Mesendoderm (in vitro differentiated cells): ENCODE measurements at regions not wholly inside any gene's neighbourhood (a gene's known extent, or its start where the extent isn't known, plus 50 kb on each side); places are given as distances from the start of the nearest gene placed in this dataset.

Experiments used
- DNase-seq: peaks from one replicate; pipeline ENCODE4 v3.0.0; 2013
- H2AK5ac ChIP-seq: 2 replicates; pipeline ENCODE4 v1.6.1; 2013; ENCODE audit warnings: low read length, inconsistent platforms
- H2BK120ac ChIP-seq: 2 replicates; pipeline ENCODE4 v1.6.1; 2013; ENCODE audit warnings: low read depth, mild to moderate bottlenecking, low read length, moderate library complexity, mixed read lengths
- H2BK15ac ChIP-seq: replicated peaks from 2 replicates; pipeline ENCODE4 v1.6.1; 2013; ENCODE audit warnings: low read depth, mild to moderate bottlenecking, moderate library complexity
- H2BK5ac ChIP-seq: 2 replicates; pipeline ENCODE4 v1.6.1; 2013; ENCODE audit warnings: low read length, inconsistent platforms
- H3K18ac ChIP-seq: 2 replicates; pipeline ENCODE4 v1.6.1; 2013; ENCODE audit warnings: mild to moderate bottlenecking, low read length, mixed read lengths
- H3K23ac ChIP-seq: one replicate; pipeline ENCODE4 v1.6.1; 2013; ENCODE audit warnings: low read length
- H3K27ac ChIP-seq: 2 replicates; pipeline ENCODE4 v1.5.1; 2013; ENCODE audit warnings: low read depth, mild to moderate bottlenecking, inconsistent platforms, low read length, moderate library complexity
- H3K27me3 ChIP-seq: 2 replicates; pipeline ENCODE4 v1.6.1; 2013; ENCODE audit warnings: low read length, control low read depth, mild to moderate bottlenecking, inconsistent platforms; ENCODE audit not compliant: insufficient read depth, poor library complexity
- H3K36me3 ChIP-seq: 2 replicates; pipeline ENCODE4 v1.6.1; 2013; ENCODE audit warnings: low read length, inconsistent platforms; ENCODE audit not compliant: control insufficient read depth, insufficient read depth
- H3K4ac ChIP-seq: one replicate; pipeline ENCODE4 v1.6.1; 2013; ENCODE audit warnings: low read depth, mild to moderate bottlenecking, low read length, moderate library complexity
- H3K4me1 ChIP-seq: 2 replicates; pipeline ENCODE4 v1.6.1; 2013; ENCODE audit warnings: low read depth, low read length, inconsistent platforms; ENCODE audit not compliant: control insufficient read depth
- H3K4me2 ChIP-seq: 2 replicates; pipeline ENCODE4 v1.6.1; 2013; ENCODE audit warnings: low read length
- H3K4me3 ChIP-seq: 2 replicates; pipeline ENCODE4 v1.5.1; 2013; ENCODE audit warnings: mild to moderate bottlenecking, low read length
- H3K56ac ChIP-seq: one replicate; pipeline ENCODE4 v1.6.1; 2013; ENCODE audit warnings: low read length
- H3K79me1 ChIP-seq: 2 replicates; pipeline ENCODE4 v1.6.1; 2013; ENCODE audit warnings: low read length, inconsistent platforms
- H3K79me2 ChIP-seq: 2 replicates; pipeline ENCODE4 v1.6.1; 2013; ENCODE audit warnings: mild to moderate bottlenecking, low read length; ENCODE audit not compliant: control insufficient read depth, insufficient read depth
- H3K9ac ChIP-seq: 2 replicates; pipeline ENCODE4 v1.6.1; 2013; ENCODE audit warnings: low read length, inconsistent platforms
- H4K5ac ChIP-seq: one replicate; pipeline ENCODE4 v1.6.1; 2013; ENCODE audit warnings: low read length
- H4K8ac ChIP-seq: one replicate; pipeline ENCODE4 v1.6.1; 2013; ENCODE audit warnings: low read depth, mild to moderate bottlenecking, control low read depth, low read length, moderate library complexity
- WGBS: extraction: QIAGEN DNeasy Blood & Tissue Kit; methylation state at CpG from one replicate; pipeline ENCODE4 v1.1.7; 2013; ENCODE audit warnings: low lambda C conversion rate, missing lambda C conversion rate; ENCODE audit not compliant: insufficient coverage; ENCODE audit errors: extremely low coverage; 5-methylcytosine and 5-hydroxymethylcytosine counted together

GRCh38 chr1:87739141-87739540, 410.5 kb downstream of the LMO4 start:
- no peak overlapping the region for H3K27ac ChIP-seq
- H3K9ac ChIP-seq = no peak overlapping the region
- no peak overlapping the region for H4K5ac ChIP-seq
- no peak overlapping the region for H3K23ac ChIP-seq
- no peak overlapping the region for H3K18ac ChIP-seq
- DNase-seq = no peak
- no peak overlapping the region for H4K8ac ChIP-seq
- no peak overlapping the region for H2AK5ac ChIP-seq
- WGBS = no CpG with 5 or more reads among the region's 2 CpGs
- no peak overlapping the region for H3K4me3 ChIP-seq
- H2BK120ac ChIP-seq = no peak overlapping the region
- H3K4me2 ChIP-seq = no peak overlapping the region
- no peaks in the 10 kb centered on the region for H3K4me1 ChIP-seq
- H3K56ac ChIP-seq = no peak overlapping the region
- H3K36me3 ChIP-seq = no peaks in the 10 kb centered on the region
- H2BK15ac ChIP-seq = no peak overlapping the region
- no peak overlapping the region for H2BK5ac ChIP-seq
- no peaks in the 10 kb centered on the region for H3K79me2 ChIP-seq
- no peak overlapping the region for H3K4ac ChIP-seq
- H3K27me3 ChIP-seq = no peaks in the 10 kb centered on the region
- H3K79me1 ChIP-seq = no peaks in the 10 kb centered on the region

GRCh38 chr1:87739704-87740103, 411.0 kb downstream of the LMO4 start:
- Histone ChIP-seq H3K36me3 (no peaks in the 10 kb centered on the region), H3K79me2 (no peaks in the 10 kb centered on the region), H3K4me3 (no peak overlapping the region), H3K23ac (no peak overlapping the region), H3K4me2 (no peak overlapping the region), H4K5ac (no peak overlapping the region), H2AK5ac (no peak overlapping the region), H2BK15ac (no peak overlapping the region), H3K27me3 (no peaks in the 10 kb centered on the region), H3K18ac (no peak overlapping the region), H3K9ac (no peak overlapping the region), H3K79me1 (no peaks in the 10 kb centered on the region), H3K4me1 (no peaks in the 10 kb centered on the region), H2BK5ac (no peak overlapping the region), H4K8ac (no peak overlapping the region), H3K56ac (no peak overlapping the region), H2BK120ac (no peak overlapping the region), H3K4ac (no peak overlapping the region), H3K27ac (no peak overlapping the region)
- DNase-seq = no peak

GRCh38 chr1:87743256-87743655, 414.6 kb downstream of the LMO4 start:
- Histone ChIP-seq H3K18ac (no peak overlapping the region), H3K36me3 (no peaks in the 10 kb centered on the region), H4K8ac (no peak overlapping the region), H3K27me3 (no peaks in the 10 kb centered on the region), H2BK5ac (no peak overlapping the region), H3K56ac (no peak overlapping the region), H3K79me2 (no peaks in the 10 kb centered on the region), H2AK5ac (no peak overlapping the region), H2BK120ac (no peak overlapping the region), H3K9ac (no peak overlapping the region), H3K4me3 (no peak overlapping the region), H2BK15ac (no peak overlapping the region), H3K4ac (no peak overlapping the region), H3K23ac (no peak overlapping the region), H3K4me2 (no peak overlapping the region), H3K4me1 (no peaks in the 10 kb centered on the region), H3K27ac (no peak overlapping the region), H3K79me1 (no peaks in the 10 kb centered on the region), H4K5ac (no peak overlapping the region)
- no CpG with 5 or more reads among the region's 4 CpGs for WGBS
- DNase-seq = no peak

GRCh38 chr1:87744056-87744455, 415.4 kb downstream of the LMO4 start:
- Histone ChIP-seq H3K27ac (no peak overlapping the region), H3K79me1 (no peaks in the 10 kb centered on the region), H3K18ac (no peak overlapping the region), H3K4me1 (no peaks in the 10 kb centered on the region), H4K5ac (no peak overlapping the region), H2BK5ac (no peak overlapping the region), H2AK5ac (no peak overlapping the region), H3K27me3 (no peaks in the 10 kb centered on the region), H4K8ac (no peak overlapping the region), H3K56ac (no peak overlapping the region), H3K4ac (no peak overlapping the region), H2BK15ac (no peak overlapping the region), H3K23ac (no peak overlapping the region), H3K4me2 (no peak overlapping the region), H3K9ac (no peak overlapping the region), H3K4me3 (no peak overlapping the region), H3K79me2 (no peaks in the 10 kb centered on the region), H2BK120ac (no peak overlapping the region), H3K36me3 (no peaks in the 10 kb centered on the region)
- no peak for DNase-seq
- WGBS = no CpG with 5 or more reads among the region's 3 CpGs

- Histone ChIP-seq H4K8ac (no peak overlapping the region), H4K5ac (no peak overlapping the region), H3K79me2 (no peaks in the 10 kb centered on the region), H3K9ac (no peak overlapping the region), H3K4me3 (no peak overlapping the region), H3K4ac (no peak overlapping the region), H3K79me1 (no peaks in the 10 kb centered on the region), H3K23ac (no peak overlapping the region), H2BK120ac (no peak overlapping the region), H3K4me2 (no peak overlapping the region), H3K56ac (no peak overlapping the region), H2AK5ac (no peak overlapping the region), H3K18ac (no peak overlapping the region), H3K4me1 (no peaks in the 10 kb centered on the region), H2BK15ac (no peak overlapping the region), H3K27ac (no peak overlapping the region), H3K27me3 (no peaks in the 10 kb centered on the region), H2BK5ac (no peak overlapping the region), H3K36me3 (no peaks in the 10 kb centered on the region)
- DNase-seq = no peak
Observed at GRCh38 chr1:87744763-87745162, 416.1 kb downstream of the LMO4 start.

GRCh38 chr1:87753366-87753765, 424.7 kb downstream of the LMO4 start:
- no peak overlapping the region for H3K27ac ChIP-seq
- no peaks in the 10 kb centered on the region for H3K79me1 ChIP-seq
- no peak overlapping the region for H3K56ac ChIP-seq
- no peak for DNase-seq
- H3K4me1 ChIP-seq = no peaks in the 10 kb centered on the region
- no peak overlapping the region for H4K8ac ChIP-seq
- H3K27me3 ChIP-seq = no peaks in the 10 kb centered on the region
- no peak overlapping the region for H4K5ac ChIP-seq
- H3K79me2 ChIP-seq = no peaks in the 10 kb centered on the region
- H2AK5ac ChIP-seq = no peak overlapping the region
- no peak overlapping the region for H3K4me3 ChIP-seq
- no peak overlapping the region for H3K4me2 ChIP-seq
- no peaks in the 10 kb centered on the region for H3K36me3 ChIP-seq
- H3K18ac ChIP-seq = no peak overlapping the region
- no peak overlapping the region for H2BK15ac ChIP-seq
- H3K9ac ChIP-seq = no peak overlapping the region
- H2BK5ac ChIP-seq = no peak overlapping the region
- H3K4ac ChIP-seq = no peak overlapping the region
- H3K23ac ChIP-seq = no peak overlapping the region
- no peak overlapping the region for H2BK120ac ChIP-seq
